GM12878 (cell line): ENCODE measurements at regions not wholly inside any gene's neighbourhood (a gene's known extent, or its start where the extent isn't known, plus 50 kb on each side); places are given as distances from the start of the nearest gene placed in this dataset.

Experiments
- CTCF ChIP-seq, 3 experiments: IDR thresholded peaks in 2 of 3; conservative IDR thresholded peaks in 1 of 3; 2 replicates each; pipeline ENCODE4 v1.5.1; 2011; ENCODE audit warnings: low read depth in 3 of 3, low read length in 3 of 3, mild to moderate bottlenecking in 3 of 3, control low read depth in 2 of 3, moderate library complexity in 2 of 3, inconsistent platforms in 1 of 3, mixed read lengths in 1 of 3; ENCODE audit not compliant: control insufficient read depth in 2 of 3, insufficient read depth in 1 of 3; ENCODE audit errors: extremely low read depth in 1 of 3
- EGR1 ChIP-seq, 2 experiments: IDR thresholded peaks; 1 replicate in 1 of 2; 2 replicates in 1 of 2; pipeline ENCODE4 v1.6.1; 2011 to 2012; ENCODE audit warnings: low read depth in 2 of 2, low read length in 2 of 2, borderline replicate concordance in 1 of 2, mild to moderate bottlenecking in 1 of 2, moderate library complexity in 1 of 2
- EZH2 ChIP-seq: IDR thresholded peaks from 2 replicates; pipeline ENCODE4 v1.6.1; 2012; ENCODE audit warnings: low read depth, mild to moderate bottlenecking, control low read depth, inconsistent platforms, low read length, borderline replicate concordance; ENCODE audit not compliant: control insufficient read depth
- HCFC1 ChIP-seq: fragments of 150-350 bp; IDR thresholded peaks from 2 replicates; pipeline ENCODE4 v1.6.1; 2014; ENCODE audit warnings: low read length
- MEF2A ChIP-seq: IDR thresholded peaks from 2 replicates; pipeline ENCODE4 v1.6.1; 2011; ENCODE audit warnings: low read depth, mild to moderate bottlenecking, low read length, moderate library complexity; ENCODE audit not compliant: insufficient read depth
- MYC ChIP-seq: IDR thresholded peaks from 2 replicates; pipeline ENCODE4 v1.6.1; 2011; ENCODE audit warnings: mild to moderate bottlenecking, low read length, moderate library complexity, inconsistent platforms; ENCODE audit not compliant: insufficient read depth, insufficient replicate concordance, insufficient read length, severe bottlenecking
- NR2C2 ChIP-seq: IDR thresholded peaks from 2 replicates; pipeline ENCODE4 v1.6.1; 2011; ENCODE audit warnings: borderline replicate concordance, low read depth; ENCODE audit not compliant: control insufficient read depth, insufficient read length
- PBX3 ChIP-seq: IDR thresholded peaks from 2 replicates; pipeline ENCODE4 v1.6.1; 2011; ENCODE audit warnings: mild to moderate bottlenecking, low read depth, low read length, moderate library complexity; ENCODE audit not compliant: insufficient replicate concordance
- POLR2A ChIP-seq: IDR thresholded peaks from 2 replicates; pipeline ENCODE4 v1.6.1; 2011; ENCODE audit warnings: low read depth, mild to moderate bottlenecking, low read length
- POU2F2 ChIP-seq: IDR thresholded peaks from 3 replicates; pipeline ENCODE4 v1.6.1; 2011; ENCODE audit warnings: low read depth, mild to moderate bottlenecking, low read length, borderline replicate concordance
- RCOR1 ChIP-seq: conservative IDR thresholded peaks from 2 replicates; pipeline ENCODE4 v1.6.1; 2012; ENCODE audit warnings: low read depth, low read length, improper control_type of control experiment
- TAF1 ChIP-seq: IDR thresholded peaks from 2 replicates; pipeline ENCODE4 v1.6.1; 2011; ENCODE audit warnings: mild to moderate bottlenecking, low read depth, low read length, borderline replicate concordance
- YBX1 ChIP-seq: fragments of 450-650 bp; IDR thresholded peaks from 2 replicates; pipeline ENCODE4 v1.6.1; 2016; ENCODE audit warnings: antibody characterized with exemption
- ZBED1 ChIP-seq: IDR thresholded peaks from 2 replicates; pipeline ENCODE4 v1.6.1; 2016; ENCODE audit warnings: borderline replicate concordance

GRCh38 chr1:59083946-59084865 lies 212.7 kb upstream of the FGGY start:
- TF ChIP-seq HCFC1: no peak
- no peak for TF ChIP-seq NR2C2
- no peak for TF ChIP-seq POLR2A
- TF ChIP-seq PBX3: no peak
- TF ChIP-seq CTCF (IDR thresholded peaks at IDR 0.05 in 2 of 3, conservative IDR thresholded peaks at IDR 0.05 in 1 of 3; ENCODE audit: control insufficient read depth in 2 of 3, extremely low read depth in 1 of 3, insufficient read depth in 1 of 3, low read depth in 3 of 3, low read length in 3 of 3): no peak
- no peak for TF ChIP-seq RCOR1
- TF ChIP-seq POU2F2: no peak
- no peak for TF ChIP-seq EGR1 (IDR thresholded peaks at IDR 0.05; ENCODE audit: borderline replicate concordance in 1 of 2, low read depth in 2 of 2, low read length in 2 of 2)
- TF ChIP-seq EZH2: no peak
- no peak for TF ChIP-seq MYC
- no peak for TF ChIP-seq TAF1
- no peak for TF ChIP-seq ZBED1
- TF ChIP-seq MEF2A: no peak
- no peak for TF ChIP-seq YBX1
